ENCODE measurements at regions not wholly inside any gene's neighbourhood (a gene's known extent, or its start where the extent isn't known, plus 50 kb on each side); places are given as distances from the start of the nearest gene placed in this dataset.
"Not testable (repeated sequence)": the region's sequence is repeated elsewhere in the genome, so short reads cannot be mapped to it uniquely, and the experiment has no call there.

- no peaks in the 10 kb centered on the region for H3K36me3 ChIP-seq (ENCODE audit: insufficient read depth, low read length, poor library complexity, severe bottlenecking)
- no TSS peak for BruUV-seq (replicated peaks)
- no peaks in the 10 kb centered on the region for H3K27me3 ChIP-seq (replicated peaks; ENCODE audit: insufficient read depth, low read depth, low read length, poor library complexity)
- CTCF ChIA-PET, result no interaction called here
- H3K4me3 ChIP-seq (ENCODE audit: low read depth, low read length, poor library complexity, severe bottlenecking), result no peak overlapping the region
- no peak for TF ChIP-seq EZH2 (IDR thresholded peaks at IDR 0.05; ENCODE audit: borderline replicate concordance, low read depth, low read length, poor library complexity, severe bottlenecking)
- TF ChIP-seq CTCF (conservative IDR thresholded peaks at IDR 0.05; ENCODE audit: low read depth, low read length), result no peak
- no peak overlapping the region for H3K27ac ChIP-seq (ENCODE audit: low read depth, low read length, poor library complexity, severe bottlenecking)
- intact Hi-C loops (cut with micrococcal nuclease; ENCODE audit: unreplicated experiment), result no loop called here
- no peak for DNase-seq (ENCODE audit: low spot score)
- POLR2A ChIA-PET (ENCODE audit: low non-redundant PET), result no interaction called here
- no peaks in the 10 kb centered on the region for H3K4me1 ChIP-seq (ENCODE audit: insufficient read depth, low read length, poor library complexity, severe bottlenecking)
- no peaks in the 10 kb centered on the region for H3K9me3 ChIP-seq (ENCODE audit: low read depth, low read length, poor library complexity, severe bottlenecking)
Measured at GRCh38 chr6:141464490-141464889, 668.2 kb upstream of the GJE1 start.

GRCh38 chr6:141463237-141463977, 669.3 kb upstream of the GJE1 start:
- DNase-seq (ENCODE audit: low spot score), result no peak
- H3K4me1 ChIP-seq (ENCODE audit: insufficient read depth, low read length, poor library complexity, severe bottlenecking), result no peaks in the 10 kb centered on the region
- TF ChIP-seq CTCF (conservative IDR thresholded peaks at IDR 0.05; ENCODE audit: low read depth, low read length), result no peak
- TF ChIP-seq EZH2 (IDR thresholded peaks at IDR 0.05; ENCODE audit: borderline replicate concordance, low read depth, low read length, poor library complexity, severe bottlenecking), result no peak
- no peaks in the 10 kb centered on the region for H3K36me3 ChIP-seq (ENCODE audit: insufficient read depth, low read length, poor library complexity, severe bottlenecking)
- POLR2A ChIA-PET (ENCODE audit: low non-redundant PET), result no interaction called here
- H3K4me3 ChIP-seq (ENCODE audit: low read depth, low read length, poor library complexity, severe bottlenecking), result no peak overlapping the region
- intact Hi-C loops (cut with micrococcal nuclease; ENCODE audit: unreplicated experiment), result no loop called here
- CTCF ChIA-PET, result no interaction called here
- H3K9me3 ChIP-seq (ENCODE audit: low read depth, low read length, poor library complexity, severe bottlenecking), result no peaks in the 10 kb centered on the region
- BruUV-seq (replicated peaks), result no TSS peak
- H3K27me3 ChIP-seq (replicated peaks; ENCODE audit: insufficient read depth, low read depth, low read length, poor library complexity), result no peaks in the 10 kb centered on the region
- no peak overlapping the region for H3K27ac ChIP-seq (ENCODE audit: low read depth, low read length, poor library complexity, severe bottlenecking)

- intact Hi-C loops (cut with micrococcal nuclease; ENCODE audit: unreplicated experiment), result no loop called here
- POLR2A ChIA-PET (ENCODE audit: low non-redundant PET), result interaction anchor here (0.6 kb wide), 1 partner anchor 526 kb away, joined by 3 read pairs; no protein-coding TSS in a partner anchor
- CTCF ChIA-PET, result no interaction called here
Measured at GRCh38 chr6:141460743-141461484, 671.8 kb upstream of the GJE1 start.

GRCh38 chr6:141460245-141460644, 672.5 kb upstream of the GJE1 start:
- H3K27me3 ChIP-seq (replicated peaks; ENCODE audit: insufficient read depth, low read depth, low read length, poor library complexity); DNase-seq (ENCODE audit: low spot score); H3K36me3 ChIP-seq (ENCODE audit: insufficient read depth, low read length, poor library complexity, severe bottlenecking); H3K27ac ChIP-seq (ENCODE audit: low read depth, low read length, poor library complexity, severe bottlenecking); intact Hi-C loops (cut with micrococcal nuclease; ENCODE audit: unreplicated experiment); BruUV-seq (replicated peaks); CTCF ChIA-PET; H3K4me1 ChIP-seq (ENCODE audit: insufficient read depth, low read length, poor library complexity, severe bottlenecking); H3K9me3 ChIP-seq (ENCODE audit: low read depth, low read length, poor library complexity, severe bottlenecking); POLR2A ChIA-PET (ENCODE audit: low non-redundant PET); H3K4me3 ChIP-seq (ENCODE audit: low read depth, low read length, poor library complexity, severe bottlenecking): not testable (repeated sequence)

More at GRCh38 chr6:141460743-141461484, 671.8 kb upstream of the GJE1 start:
- no peak for TF ChIP-seq CTCF (conservative IDR thresholded peaks at IDR 0.05; ENCODE audit: low read depth, low read length)
- TF ChIP-seq EZH2 (IDR thresholded peaks at IDR 0.05; ENCODE audit: borderline replicate concordance, low read depth, low read length, poor library complexity, severe bottlenecking), result no peak
- BruUV-seq (replicated peaks), result no TSS peak
- H3K27me3 ChIP-seq (replicated peaks; ENCODE audit: insufficient read depth, low read depth, low read length, poor library complexity), result no peaks in the 10 kb centered on the region
- H3K27ac ChIP-seq (ENCODE audit: low read depth, low read length, poor library complexity, severe bottlenecking), result no peak overlapping the region
- no peaks in the 10 kb centered on the region for H3K36me3 ChIP-seq (ENCODE audit: insufficient read depth, low read length, poor library complexity, severe bottlenecking)
- H3K4me3 ChIP-seq (ENCODE audit: low read depth, low read length, poor library complexity, severe bottlenecking), result no peak overlapping the region
- H3K9me3 ChIP-seq (ENCODE audit: low read depth, low read length, poor library complexity, severe bottlenecking), result no peaks in the 10 kb centered on the region
- DNase-seq (ENCODE audit: low spot score), result no peak
- H3K4me1 ChIP-seq (ENCODE audit: insufficient read depth, low read length, poor library complexity, severe bottlenecking), result no peaks in the 10 kb centered on the region

GRCh38 chr6:141457984-141458383, 674.7 kb upstream of the GJE1 start:
- POLR2A ChIA-PET (ENCODE audit: low non-redundant PET); H3K4me3 ChIP-seq (ENCODE audit: low read depth, low read length, poor library complexity, severe bottlenecking); CTCF ChIA-PET; H3K9me3 ChIP-seq (ENCODE audit: low read depth, low read length, poor library complexity, severe bottlenecking); DNase-seq (ENCODE audit: low spot score); H3K27me3 ChIP-seq (replicated peaks; ENCODE audit: insufficient read depth, low read depth, low read length, poor library complexity); H3K36me3 ChIP-seq (ENCODE audit: insufficient read depth, low read length, poor library complexity, severe bottlenecking); intact Hi-C loops (cut with micrococcal nuclease; ENCODE audit: unreplicated experiment); H3K4me1 ChIP-seq (ENCODE audit: insufficient read depth, low read length, poor library complexity, severe bottlenecking); BruUV-seq (replicated peaks); H3K27ac ChIP-seq (ENCODE audit: low read depth, low read length, poor library complexity, severe bottlenecking): not testable (repeated sequence)

Measured in A673 (cell line).